Astrocyte (in vitro differentiated cells and primary cell): ENCODE measurements at regions not wholly inside any gene's neighbourhood (a gene's known extent, or its start where the extent isn't known, plus 50 kb on each side); places are given as distances from the start of the nearest gene placed in this dataset.

Source experiments
- CTCF ChIP-seq: IDR thresholded peaks from 2 replicates; pipeline ENCODE4 v1.5.1; 2011; ENCODE audit warnings: low read depth, mild to moderate bottlenecking, inconsistent platforms, low read length, moderate library complexity; ENCODE audit not compliant: insufficient read depth
- EZH2 ChIP-seq: IDR thresholded peaks from 2 replicates; pipeline ENCODE4 v1.6.1; 2012; ENCODE audit warnings: mild to moderate bottlenecking, low read length, inconsistent platforms; ENCODE audit not compliant: insufficient read depth

GRCh38 chr4:14783011-14783877, 219.0 kb upstream of the CPEB2 start:
- TF ChIP-seq CTCF (no peak), EZH2 (no peak)
